ENCODE measurements at regions not wholly inside any gene's neighbourhood (a gene's known extent, or its start where the extent isn't known, plus 50 kb on each side); places are given as distances from the start of the nearest gene placed in this dataset.

- Histone ChIP-seq H3K36me3 (ENCODE audit: control insufficient read depth, insufficient read depth, low read length) (no peaks in the 10 kb centered on the region), H3K9me3 (ENCODE audit: control insufficient read depth, low read depth, low read length) (no peaks in the 10 kb centered on the region), H3K4me1 (ENCODE audit: control insufficient read depth, insufficient read depth, low read length) (no peaks in the 10 kb centered on the region), H3K27ac (ENCODE audit: low read length) (no peak overlapping the region), H3K4me3 (ENCODE audit: low read length) (no peak overlapping the region), H3K27me3 (ENCODE audit: control insufficient read depth, insufficient read depth, low read length) (no peaks in the 10 kb centered on the region)
- WGBS (ENCODE audit: insufficient coverage, low lambda C conversion rate) = no CpG with 5 or more reads among the region's 3 CpGs
- no peak for DNase-seq
Measured at GRCh38 chr6:120965814-120966213, 368.5 kb downstream of the TBC1D32 start.

- Histone ChIP-seq H3K27ac (ENCODE audit: low read length) (no peak overlapping the region), H3K4me3 (ENCODE audit: low read length) (no peak overlapping the region), H3K4me1 (ENCODE audit: control insufficient read depth, insufficient read depth, low read length) (no peaks in the 10 kb centered on the region), H3K27me3 (ENCODE audit: control insufficient read depth, insufficient read depth, low read length) (no peaks in the 10 kb centered on the region), H3K9me3 (ENCODE audit: control insufficient read depth, low read depth, low read length) (no peaks in the 10 kb centered on the region), H3K36me3 (ENCODE audit: control insufficient read depth, insufficient read depth, low read length) (no peaks in the 10 kb centered on the region)
- DNase-seq = no peak
- WGBS (ENCODE audit: insufficient coverage, low lambda C conversion rate) = no CpG with 5 or more reads among the region's 1 CpG
Measured at GRCh38 chr6:120960761-120961160, 373.5 kb downstream of the TBC1D32 start.

- Histone ChIP-seq H3K27me3 (ENCODE audit: control insufficient read depth, insufficient read depth, low read length) (no peaks in the 10 kb centered on the region), H3K4me1 (ENCODE audit: control insufficient read depth, insufficient read depth, low read length) (no peaks in the 10 kb centered on the region), H3K4me3 (ENCODE audit: low read length) (no peak overlapping the region), H3K9me3 (ENCODE audit: control insufficient read depth, low read depth, low read length) (no peaks in the 10 kb centered on the region), H3K27ac (ENCODE audit: low read length) (no peak overlapping the region), H3K36me3 (ENCODE audit: control insufficient read depth, insufficient read depth, low read length) (no peaks in the 10 kb centered on the region)
- no peak for DNase-seq
- 60% methylated on average over 1 of the region's 1 CpG for WGBS (ENCODE audit: insufficient coverage, low lambda C conversion rate)
Measured at GRCh38 chr6:120954111-120954510, 380.2 kb downstream of the TBC1D32 start.

GRCh38 chr6:120951258-120951657 is 383.0 kb downstream of the TBC1D32 start:
- no peaks in the 10 kb centered on the region for H3K4me1 ChIP-seq (ENCODE audit: control insufficient read depth, insufficient read depth, low read length)
- 40% methylated on average over 1 of the region's 3 CpGs for WGBS (ENCODE audit: insufficient coverage, low lambda C conversion rate)
- DNase-seq = no peak
- H3K27me3 ChIP-seq (ENCODE audit: control insufficient read depth, insufficient read depth, low read length) = no peaks in the 10 kb centered on the region
- no peak overlapping the region for H3K4me3 ChIP-seq (ENCODE audit: low read length)
- no peaks in the 10 kb centered on the region for H3K36me3 ChIP-seq (ENCODE audit: control insufficient read depth, insufficient read depth, low read length)
- no peaks in the 10 kb centered on the region for H3K9me3 ChIP-seq (ENCODE audit: control insufficient read depth, low read depth, low read length)
- no peak overlapping the region for H3K27ac ChIP-seq (ENCODE audit: low read length)

- no CpG with 5 or more reads among the region's 1 CpG for WGBS (ENCODE audit: insufficient coverage, low lambda C conversion rate)
- Histone ChIP-seq H3K4me3 (ENCODE audit: low read length) (no peak overlapping the region), H3K9me3 (ENCODE audit: control insufficient read depth, low read depth, low read length) (no peaks in the 10 kb centered on the region), H3K27ac (ENCODE audit: low read length) (no peak overlapping the region), H3K36me3 (ENCODE audit: control insufficient read depth, insufficient read depth, low read length) (no peaks in the 10 kb centered on the region), H3K27me3 (ENCODE audit: control insufficient read depth, insufficient read depth, low read length) (no peaks in the 10 kb centered on the region), H3K4me1 (ENCODE audit: control insufficient read depth, insufficient read depth, low read length) (no peaks in the 10 kb centered on the region)
- no peak for DNase-seq
Measured at GRCh38 chr6:120947111-120947510, 387.2 kb downstream of the TBC1D32 start.

- 90% methylated on average over 2 of the region's 3 CpGs for WGBS (ENCODE audit: insufficient coverage, low lambda C conversion rate)
- Histone ChIP-seq H3K4me1 (ENCODE audit: control insufficient read depth, insufficient read depth, low read length) (no peaks in the 10 kb centered on the region), H3K27ac (ENCODE audit: low read length) (no peak overlapping the region), H3K4me3 (ENCODE audit: low read length) (no peak overlapping the region), H3K36me3 (ENCODE audit: control insufficient read depth, insufficient read depth, low read length) (no peaks in the 10 kb centered on the region), H3K9me3 (ENCODE audit: control insufficient read depth, low read depth, low read length) (no peaks in the 10 kb centered on the region), H3K27me3 (ENCODE audit: control insufficient read depth, insufficient read depth, low read length) (no peaks in the 10 kb centered on the region)
- no peak for DNase-seq
Measured at GRCh38 chr6:120945905-120946594, 388.2 kb downstream of the TBC1D32 start.

GRCh38 chr6:120938876-120939472 is 395.3 kb downstream of the TBC1D32 start:
- Histone ChIP-seq H3K27ac (ENCODE audit: low read length) (no peak overlapping the region), H3K27me3 (ENCODE audit: control insufficient read depth, insufficient read depth, low read length) (no peaks in the 10 kb centered on the region), H3K36me3 (ENCODE audit: control insufficient read depth, insufficient read depth, low read length) (no peaks in the 10 kb centered on the region), H3K4me3 (ENCODE audit: low read length) (no peak overlapping the region), H3K4me1 (ENCODE audit: control insufficient read depth, insufficient read depth, low read length) (no peaks in the 10 kb centered on the region), H3K9me3 (ENCODE audit: control insufficient read depth, low read depth, low read length) (no peaks in the 10 kb centered on the region)
- peak in 1 of 2 donors; percentile 2 for DNase-seq
- 100% methylated on average over 1 of the region's 3 CpGs for WGBS (ENCODE audit: insufficient coverage, low lambda C conversion rate)

GRCh38 chr6:120938164-120938875 is 396.0 kb downstream of the TBC1D32 start:
- no peaks in the 10 kb centered on the region for H3K36me3 ChIP-seq (ENCODE audit: control insufficient read depth, insufficient read depth, low read length)
- no peaks in the 10 kb centered on the region for H3K9me3 ChIP-seq (ENCODE audit: control insufficient read depth, low read depth, low read length)
- H3K27ac ChIP-seq (ENCODE audit: low read length) = no peak overlapping the region
- no peak for DNase-seq
- WGBS (ENCODE audit: insufficient coverage, low lambda C conversion rate) = 83% methylated on average over 1 of the region's 1 CpG
- H3K4me3 ChIP-seq (ENCODE audit: low read length) = no peak overlapping the region
- no peaks in the 10 kb centered on the region for H3K27me3 ChIP-seq (ENCODE audit: control insufficient read depth, insufficient read depth, low read length)
- no peaks in the 10 kb centered on the region for H3K4me1 ChIP-seq (ENCODE audit: control insufficient read depth, insufficient read depth, low read length)

GRCh38 chr6:120935908-120936307 is 398.4 kb downstream of the TBC1D32 start:
- H3K36me3 ChIP-seq (ENCODE audit: control insufficient read depth, insufficient read depth, low read length) = no peaks in the 10 kb centered on the region
- no peaks in the 10 kb centered on the region for H3K9me3 ChIP-seq (ENCODE audit: control insufficient read depth, low read depth, low read length)
- no peak overlapping the region for H3K27ac ChIP-seq (ENCODE audit: low read length)
- no peak overlapping the region for H3K4me3 ChIP-seq (ENCODE audit: low read length)
- DNase-seq = no peak
- no peaks in the 10 kb centered on the region for H3K27me3 ChIP-seq (ENCODE audit: control insufficient read depth, insufficient read depth, low read length)
- no peaks in the 10 kb centered on the region for H3K4me1 ChIP-seq (ENCODE audit: control insufficient read depth, insufficient read depth, low read length)

GRCh38 chr6:120935016-120935415 is 399.3 kb downstream of the TBC1D32 start:
- H3K27me3 ChIP-seq (ENCODE audit: control insufficient read depth, insufficient read depth, low read length) = no peaks in the 10 kb centered on the region
- no peak overlapping the region for H3K4me3 ChIP-seq (ENCODE audit: low read length)
- WGBS (ENCODE audit: insufficient coverage, low lambda C conversion rate) = no CpG with 5 or more reads among the region's 2 CpGs
- H3K36me3 ChIP-seq (ENCODE audit: control insufficient read depth, insufficient read depth, low read length) = no peaks in the 10 kb centered on the region
- H3K4me1 ChIP-seq (ENCODE audit: control insufficient read depth, insufficient read depth, low read length) = no peaks in the 10 kb centered on the region
- H3K9me3 ChIP-seq (ENCODE audit: control insufficient read depth, low read depth, low read length) = no peaks in the 10 kb centered on the region
- no peak for DNase-seq
- H3K27ac ChIP-seq (ENCODE audit: low read length) = no peak overlapping the region
